Caco-2 (cell line): ENCODE measurements at regions not wholly inside any gene's neighbourhood (a gene's known extent, or its start where the extent isn't known, plus 50 kb on each side); places are given as distances from the start of the nearest gene placed in this dataset.

ENCODE experiments used
- BruUV-seq: library from RNA; stranded (reverse); fragments of 400-500 nt; replicated peaks from 2 replicates; lab custom pipeline; 2021; lab: Mats Ljungman, UMichigan
- CTCF ChIA-PET: fragments of 300-600 bp; sonication (Branson Sonifier 250); formaldehyde crosslinking; loops from one replicate; lab custom pipeline; 2022; ENCODE audit warnings: antibody characterized with exemption; lab: Charles Lee
- POLR2A ChIA-PET: fragments of 300-600 bp; sonication (Branson Sonifier 250); formaldehyde crosslinking; loops from one replicate; lab custom pipeline; 2022; ENCODE audit warnings: antibody characterized with exemption; lab: Charles Lee
- DNase-seq, 2 experiments: peaks; one replicate each; pipeline versions ENCODE4 v3.0.0 to v3.0.0-alpha.2; 2020 to 2022
- H3K27me3 ChIP-seq: replicated peaks from 2 replicates; pipeline ENCODE4 v1.6.0; 2011; ENCODE audit warnings: low read length; ENCODE audit not compliant: control insufficient read depth, insufficient read depth
- H3K36me3 ChIP-seq: 2 replicates; pipeline ENCODE4 v1.5.1; 2011; ENCODE audit warnings: low read length; ENCODE audit not compliant: control insufficient read depth, insufficient read depth
- H3K4me1 ChIP-seq: fragments of 250-450 bp; sonication (Bioruptor Pico); 2 replicates; pipeline ENCODE4 v1.5.1; 2020; ENCODE audit warnings: mild to moderate bottlenecking
- H3K4me3 ChIP-seq: 2 replicates; pipeline ENCODE4 v1.5.1; 2011; ENCODE audit warnings: low read depth, mild to moderate bottlenecking, control low read depth, low read length
- H3K9me3 ChIP-seq: fragments of 250-450 bp; sonication (Bioruptor Pico); 2 replicates; pipeline ENCODE4 v1.5.1; 2020; ENCODE audit warnings: mild to moderate bottlenecking, moderate library complexity
- H3K27ac Mint-ChIP-seq: one replicate; pipeline ENCODE4 v1.8.0; 2022; ENCODE audit warnings: mixed read lengths; ENCODE audit not compliant: unreplicated experiment
- H3K27me3 Mint-ChIP-seq: one replicate; pipeline ENCODE4 v1.8.0; 2022; ENCODE audit warnings: mixed read lengths; ENCODE audit not compliant: insufficient read depth, unreplicated experiment
- H3K36me3 Mint-ChIP-seq: one replicate; pipeline ENCODE4 v1.8.0; 2022; ENCODE audit warnings: mild to moderate bottlenecking, mixed read lengths; ENCODE audit not compliant: insufficient read depth, unreplicated experiment
- H3K4me1 Mint-ChIP-seq: one replicate; pipeline ENCODE4 v1.8.0; 2022; ENCODE audit warnings: low read depth, mixed read lengths; ENCODE audit not compliant: unreplicated experiment
- H3K4me3 Mint-ChIP-seq: one replicate; pipeline ENCODE4 v1.8.0; 2022; ENCODE audit warnings: mild to moderate bottlenecking, moderate library complexity, mixed read lengths; ENCODE audit not compliant: unreplicated experiment
- H3K9me3 Mint-ChIP-seq: one replicate; pipeline ENCODE4 v1.8.0; 2022; ENCODE audit warnings: mixed read lengths; ENCODE audit not compliant: unreplicated experiment
- CTCF ChIP-seq, 2 experiments: fragments of 200-600 bp in 1 of 2; IDR thresholded peaks; 1 replicate in 1 of 2; 2 replicates in 1 of 2; pipeline versions ENCODE4 v1.5.1 to v1.8.0; 2011 to 2022; ENCODE audit warnings: antibody characterized with exemption in 1 of 2, control low read depth in 1 of 2, inconsistent platforms in 1 of 2, low read depth in 1 of 2, low read length in 1 of 2, mild to moderate bottlenecking in 1 of 2, moderate library complexity in 1 of 2; ENCODE audit not compliant: insufficient read depth in 1 of 2, severe bottlenecking in 1 of 2, unreplicated experiment in 1 of 2
- intact Hi-C: fragments of 100-400 bp; cut with micrococcal nuclease; formaldehyde crosslinking; loops from one replicate; pipeline ENCODE4 v1.10.0; 2022; ENCODE audit not compliant: unreplicated experiment

GRCh38 chr4:176011529-176011928 is 54.1 kb upstream of the WDR17 start:
- no peaks in the 10 kb centered on the region for H3K27me3 Mint-ChIP-seq
- Histone ChIP-seq H3K9me3 (no peaks in the 10 kb centered on the region), H3K4me1 (no peaks in the 10 kb centered on the region), H3K4me3 (no peak overlapping the region), H3K27me3 (no peaks in the 10 kb centered on the region), H3K36me3 (no peaks in the 10 kb centered on the region)
- no peaks in the 10 kb centered on the region for H3K4me1 Mint-ChIP-seq
- TF ChIP-seq CTCF (IDR thresholded peaks at IDR 0.05; ENCODE audit: insufficient read depth in 1 of 2, low read depth in 1 of 2, low read length in 1 of 2, severe bottlenecking in 1 of 2, unreplicated experiment in 1 of 2): no peak
- H3K4me3 Mint-ChIP-seq: no peak overlapping the region
- no peak overlapping the region for H3K27ac Mint-ChIP-seq
- intact Hi-C loops: no loop called here
- ChIA-PET CTCF (no interaction called here), POLR2A (no interaction called here)
- no peaks in the 10 kb centered on the region for H3K36me3 Mint-ChIP-seq
- DNase-seq: no peak
- no peaks in the 10 kb centered on the region for H3K9me3 Mint-ChIP-seq
- BruUV-seq: no TSS peak

DNA sequence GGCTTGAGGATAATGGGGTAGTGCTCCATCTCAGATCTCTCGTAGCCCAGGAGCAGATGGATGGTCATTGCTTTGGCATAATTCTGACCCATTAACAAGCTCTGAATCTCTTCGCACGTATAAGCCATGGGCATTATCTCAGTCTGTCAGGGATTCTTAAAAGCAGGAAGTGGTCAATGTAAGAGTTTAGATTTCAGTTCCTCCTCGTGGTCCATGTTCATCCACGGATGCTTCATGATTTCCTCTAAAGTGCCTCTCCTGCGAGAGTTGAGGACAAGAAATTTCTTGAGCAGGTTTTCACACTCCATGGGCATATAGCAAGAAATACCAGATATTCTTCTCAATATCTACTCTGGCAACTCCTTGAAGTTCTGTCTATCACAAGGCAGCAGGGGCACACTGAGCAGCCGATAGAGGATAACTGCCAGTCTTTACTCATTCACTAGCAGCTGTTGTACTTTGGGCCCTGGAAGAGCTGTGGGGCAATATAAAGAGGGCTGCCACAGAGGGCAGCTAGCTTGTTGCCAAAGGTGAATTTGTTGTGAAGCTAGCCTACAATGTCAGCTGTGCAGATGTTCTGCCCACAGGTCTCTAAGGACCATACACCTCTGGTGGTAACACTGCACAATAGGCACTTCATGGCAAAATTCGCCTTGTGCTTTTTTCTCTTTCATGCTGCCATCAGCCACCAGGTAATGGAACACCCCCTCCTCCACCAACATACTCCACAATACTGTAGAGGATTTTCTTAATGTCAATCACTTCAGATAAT is 52.0 kb upstream of the WDR17 start:
- no TSS peak for BruUV-seq
- no peaks in the 10 kb centered on the region for H3K36me3 ChIP-seq
- no peak overlapping the region for H3K4me3 ChIP-seq
- DNase-seq: no peak
- Mint-ChIP-seq H3K27me3 (no peaks in the 10 kb centered on the region), H3K4me1 (no peaks in the 10 kb centered on the region), H3K27ac (no peak overlapping the region), H3K4me3 (no peak overlapping the region), H3K36me3 (no peaks in the 10 kb centered on the region), H3K9me3 (no peaks in the 10 kb centered on the region)
- no peaks in the 10 kb centered on the region for H3K27me3 ChIP-seq
- no peak for TF ChIP-seq CTCF (IDR thresholded peaks at IDR 0.05; ENCODE audit: insufficient read depth in 1 of 2, low read depth in 1 of 2, low read length in 1 of 2, severe bottlenecking in 1 of 2, unreplicated experiment in 1 of 2)
- no peaks in the 10 kb centered on the region for H3K9me3 ChIP-seq
- CTCF ChIA-PET: no interaction called here
- POLR2A ChIA-PET: no interaction called here
- H3K4me1 ChIP-seq: no peaks in the 10 kb centered on the region
- intact Hi-C loops: no loop called here

DNA sequence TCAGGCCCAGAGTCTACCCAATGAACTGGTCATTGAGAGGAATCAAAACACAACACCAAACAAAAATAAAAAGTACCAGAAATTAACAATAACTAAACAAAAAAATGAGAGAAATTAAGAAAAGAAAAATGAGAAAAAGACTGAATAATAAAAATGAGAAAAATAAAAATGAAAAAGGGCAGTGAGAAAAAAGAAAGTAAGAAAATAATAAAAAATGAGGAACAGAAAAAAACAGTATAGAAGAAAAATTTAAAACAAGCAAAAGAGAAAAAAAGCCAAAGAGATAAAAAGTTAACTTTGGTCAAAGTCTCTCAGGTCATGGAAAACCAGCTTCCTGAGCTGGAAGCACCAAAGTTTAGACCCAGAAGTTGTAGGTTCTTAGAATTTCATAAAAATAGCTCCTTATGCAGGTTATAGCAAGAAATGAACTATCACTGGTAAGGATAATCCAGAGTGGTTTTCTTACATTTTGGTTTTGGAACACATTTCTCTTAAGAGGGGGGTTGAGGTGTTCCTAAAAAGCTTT is 51.0 kb upstream of the WDR17 start:
- ChIA-PET CTCF (no interaction called here), POLR2A (no interaction called here)
- Histone ChIP-seq H3K36me3 (no peaks in the 10 kb centered on the region), H3K27me3 (no peaks in the 10 kb centered on the region), H3K4me1 (no peaks in the 10 kb centered on the region), H3K9me3 (no peaks in the 10 kb centered on the region), H3K4me3 (no peak overlapping the region)
- H3K4me1 Mint-ChIP-seq: no peaks in the 10 kb centered on the region
- no peaks in the 10 kb centered on the region for H3K27me3 Mint-ChIP-seq
- no peaks in the 10 kb centered on the region for H3K9me3 Mint-ChIP-seq
- no peak overlapping the region for H3K4me3 Mint-ChIP-seq
- H3K36me3 Mint-ChIP-seq: no peaks in the 10 kb centered on the region
- no peak for DNase-seq
- no peak for TF ChIP-seq CTCF (IDR thresholded peaks at IDR 0.05; ENCODE audit: insufficient read depth in 1 of 2, low read depth in 1 of 2, low read length in 1 of 2, severe bottlenecking in 1 of 2, unreplicated experiment in 1 of 2)
- intact Hi-C loops: no loop called here
- no TSS peak for BruUV-seq
- H3K27ac Mint-ChIP-seq: no peak overlapping the region
